Inflammatory macrophage (primary cell): ENCODE measurements at regions not wholly inside any gene's neighbourhood (a gene's known extent, or its start where the extent isn't known, plus 50 kb on each side); places are given as distances from the start of the nearest gene placed in this dataset.
"Not testable (repeated sequence)": the region's sequence is repeated elsewhere in the genome, so short reads cannot be mapped to it uniquely, and the experiment has no call there.

Experiments used
- DNase-seq, 2 donors: peaks; one replicate each; pipeline ENCODE4 v3.0.0-alpha.2; 2020 to 2022

GRCh38 chr14:98208943-98209342, 1063.1 kb downstream of the BCL11B start:
- no peak for DNase-seq

- DNase-seq = no peak
Measured at GRCh38 chr14:98210045-98210672, 1061.8 kb downstream of the BCL11B start.

- DNase-seq = no peak
Measured at GRCh38 chr14:98217530-98217929, 1054.5 kb downstream of the BCL11B start.

GRCh38 chr14:98218218-98218617, 1053.8 kb downstream of the BCL11B start:
- no peak for DNase-seq

- no peak for DNase-seq
Measured at GRCh38 chr14:98219638-98220037, 1052.4 kb downstream of the BCL11B start.

GRCh38 chr14:98223106-98223505, 1048.9 kb downstream of the BCL11B start:
- DNase-seq = no peak

GRCh38 chr14:98223710-98224109, 1048.3 kb downstream of the BCL11B start:
- DNase-seq = not testable (repeated sequence)

- no peak for DNase-seq
Measured at GRCh38 chr14:98226411-98226810, 1045.6 kb downstream of the BCL11B start.

GRCh38 chr14:98227000-98227726, 1044.8 kb downstream of the BCL11B start:
- DNase-seq = no peak

- DNase-seq = no peak
Measured at GRCh38 chr14:98227727-98228111, 1044.3 kb downstream of the BCL11B start.

GRCh38 chr14:98229656-98230366, 1042.2 kb downstream of the BCL11B start:
- no peak for DNase-seq

- no peak for DNase-seq
Measured at GRCh38 chr14:98230411-98230810, 1041.6 kb downstream of the BCL11B start.

GRCh38 chr14:98231210-98231609, 1040.8 kb downstream of the BCL11B start:
- no peak for DNase-seq

- DNase-seq = no peak
Measured at GRCh38 chr14:98233656-98234055, 1038.3 kb downstream of the BCL11B start.

- DNase-seq = peak in 1 of 2 donors; percentile 2
Measured at GRCh38 chr14:98234208-98234607, 1037.8 kb downstream of the BCL11B start.

- DNase-seq = no peak
Measured at GRCh38 chr14:98236314-98236713, 1035.7 kb downstream of the BCL11B start.

GRCh38 chr14:98237939-98238338, 1034.1 kb downstream of the BCL11B start:
- no peak for DNase-seq

- no peak for DNase-seq
Measured at GRCh38 chr14:98240376-98240775, 1031.6 kb downstream of the BCL11B start.

- no peak for DNase-seq
Measured at GRCh38 chr14:98242903-98243302, 1029.1 kb downstream of the BCL11B start.

- DNase-seq = no peak
Measured at GRCh38 chr14:98243332-98243731, 1028.7 kb downstream of the BCL11B start.

GRCh38 chr14:98244162-98244948, 1027.6 kb downstream of the BCL11B start:
- DNase-seq = no peak

- no peak for DNase-seq
Measured at GRCh38 chr14:98244966-98245569, 1026.9 kb downstream of the BCL11B start.

GRCh38 chr14:98249057-98249456, 1022.9 kb downstream of the BCL11B start:
- no peak for DNase-seq
